CD14-positive monocyte (primary cell): ENCODE measurements at regions not wholly inside any gene's neighbourhood (a gene's known extent, or its start where the extent isn't known, plus 50 kb on each side); places are given as distances from the start of the nearest gene placed in this dataset.

ENCODE experiments used
- DNase-seq, 3 donors: peaks; one replicate each; pipeline ENCODE4 v3.0.0-alpha.2; 2011 to 2022
- H2AFZ ChIP-seq: 2 replicates; pipeline ENCODE4 v1.6.0; 2012; ENCODE audit warnings: mild to moderate bottlenecking, low read depth, low read length, inconsistent platforms; ENCODE audit not compliant: insufficient read depth, poor library complexity, severe bottlenecking
- H3K27ac ChIP-seq, 2 donors: 1 replicate in 1 of 2; 2 replicates in 1 of 2; pipeline ENCODE4 v1.5.1; 2012 to 2013; ENCODE audit warnings: low read length in 2 of 2, control low read depth in 1 of 2, inconsistent platforms in 1 of 2, low read depth in 1 of 2, mild to moderate bottlenecking in 1 of 2
- H3K27me3 ChIP-seq, 2 donors: one replicate each; pipeline versions ENCODE4 v1.6.0 to v1.6.1; 2011 to 2013; ENCODE audit warnings: low read length in 2 of 2; ENCODE audit not compliant: control insufficient read depth in 2 of 2, insufficient read depth in 2 of 2
- H3K36me3 ChIP-seq, 2 donors: replicated peaks in 1 of 2; 1 replicate in 1 of 2; 2 replicates in 1 of 2; pipeline versions ENCODE4 v1.5.1 to v1.6.1; 2012 to 2013; ENCODE audit warnings: low read length in 2 of 2, control low read depth in 1 of 2, inconsistent platforms in 1 of 2, mild to moderate bottlenecking in 1 of 2; ENCODE audit not compliant: insufficient read depth in 2 of 2, control insufficient read depth in 1 of 2
- H3K4me1 ChIP-seq, 2 donors: 1 replicate in 1 of 2; 2 replicates in 1 of 2; pipeline versions ENCODE4 v1.5.1 to v1.6.1; 2012 to 2013; ENCODE audit warnings: low read length in 2 of 2, control low read depth in 1 of 2, inconsistent platforms in 1 of 2, mild to moderate bottlenecking in 1 of 2, moderate library complexity in 1 of 2; ENCODE audit not compliant: insufficient read depth in 2 of 2, control insufficient read depth in 1 of 2
- H3K4me2 ChIP-seq: replicated peaks from 2 replicates; pipeline ENCODE3; 2012; ENCODE audit warnings: low read length, moderate library complexity, mild to moderate bottlenecking; ENCODE audit not compliant: poor library complexity, severe bottlenecking; ENCODE audit errors: extremely low read depth
- H3K4me3 ChIP-seq, 3 experiments: fragments of 200-600 bp in 1 of 3; sonication (generic) in 1 of 3; replicated peaks in 1 of 3; 1 replicate in 2 of 3; 2 replicates in 1 of 3; pipeline ENCODE4 v1.5.1; 2011 to 2013; ENCODE audit warnings: low read length in 3 of 3, mild to moderate bottlenecking in 3 of 3, control low read depth in 2 of 3, low read depth in 2 of 3, inconsistent platforms in 1 of 3, moderate library complexity in 1 of 3
- H3K79me2 ChIP-seq: 2 replicates; pipeline ENCODE4 v1.6.0; 2012; ENCODE audit warnings: mild to moderate bottlenecking, control low read depth, inconsistent platforms, low read length, moderate library complexity; ENCODE audit not compliant: insufficient read depth
- H3K9ac ChIP-seq: 2 replicates; pipeline ENCODE4 v1.6.0; 2017; ENCODE audit warnings: low read length, mild to moderate bottlenecking; ENCODE audit not compliant: insufficient read depth, poor library complexity, severe bottlenecking
- H3K9me3 ChIP-seq, 2 donors: replicated peaks in 1 of 2; 1 replicate in 1 of 2; 2 replicates in 1 of 2; pipeline versions ENCODE4 v1.5.1 to v1.6.1; 2012 to 2013; ENCODE audit warnings: low read length in 2 of 2, control low read depth in 1 of 2; ENCODE audit not compliant: control insufficient read depth in 1 of 2, insufficient read depth in 1 of 2
- H4K20me1 ChIP-seq: 2 replicates; pipeline ENCODE4 v1.6.0; 2012; ENCODE audit warnings: mild to moderate bottlenecking, low read length, control low read depth, moderate library complexity; ENCODE audit not compliant: insufficient read depth
- H3K27ac Mint-ChIP-seq, 7 donors: one replicate each; pipeline ENCODE4 v1.8.0; 2020; ENCODE audit warnings: mild to moderate bottlenecking in 7 of 7, mixed read lengths in 7 of 7, moderate library complexity in 6 of 7, inconsistent platforms in 2 of 7
- H3K27me3 Mint-ChIP-seq, 3 donors: one replicate each; pipeline ENCODE4 v1.8.0; 2021 to 2022; ENCODE audit warnings: low read depth in 3 of 3, mild to moderate bottlenecking in 3 of 3, mixed read lengths in 3 of 3, moderate library complexity in 3 of 3, inconsistent platforms in 1 of 3
- H3K36me3 Mint-ChIP-seq, 2 donors: one replicate each; pipeline ENCODE4 v1.8.0; 2020; ENCODE audit warnings: mixed read lengths in 2 of 2, inconsistent platforms in 1 of 2, mild to moderate bottlenecking in 1 of 2
- H3K4me1 Mint-ChIP-seq: one replicate; pipeline ENCODE4 v1.8.0; 2020; ENCODE audit warnings: mild to moderate bottlenecking, mixed read lengths
- H3K4me3 Mint-ChIP-seq, 2 donors: one replicate each; pipeline ENCODE4 v1.8.0; 2020; ENCODE audit warnings: mild to moderate bottlenecking in 2 of 2, mixed read lengths in 2 of 2, moderate library complexity in 1 of 2
- H3K9me3 Mint-ChIP-seq, 7 donors: one replicate each; pipeline ENCODE4 v1.8.0; 2020 to 2022; ENCODE audit warnings: mixed read lengths in 7 of 7, mild to moderate bottlenecking in 6 of 7, moderate library complexity in 6 of 7, inconsistent platforms in 2 of 7
- CTCF ChIP-seq: fragments of 200-600 bp; IDR thresholded peaks from one replicate; pipeline ENCODE4 v1.8.0; 2022; ENCODE audit warnings: antibody characterized with exemption, mild to moderate bottlenecking
- WGBS: methylation state at CpG from one replicate; pipeline ENCODE4 v1.1.5; 2013; ENCODE audit warnings: missing lambda C conversion rate; ENCODE audit not compliant: insufficient coverage; 5-methylcytosine and 5-hydroxymethylcytosine counted together
- intact Hi-C, 2 donors: fragments of 100-400 bp; cut with micrococcal nuclease; formaldehyde crosslinking; loops; one replicate each; pipeline versions ENCODE4 v1.15.0 to v1.15.1; 2023

GRCh38 chr7:46847126-46847525 is 734.8 kb downstream of the TNS3 start:
- peaks cover 2 to 14% (median 3%) of the 10 kb centered on the region in 7 donors for H3K9me3 Mint-ChIP-seq
- Histone ChIP-seq H3K79me2 (no peaks in the 10 kb centered on the region), H3K36me3 (no peaks in the 10 kb centered on the region), H2AFZ (no peak overlapping the region), H3K27ac (no peak overlapping the region), H3K27me3 (no peaks in the 10 kb centered on the region), H3K4me3 (no peak overlapping the region), H4K20me1 (no peaks in the 10 kb centered on the region), H3K4me1 (no peaks in the 10 kb centered on the region), H3K9me3 (peaks cover 5 to 9% of the 10 kb centered on the region in 2 donors), H3K4me2 (no peak overlapping the region), H3K9ac (no peak overlapping the region)
- H3K4me1 Mint-ChIP-seq: no peaks in the 10 kb centered on the region
- no peak for DNase-seq
- no peak for TF ChIP-seq CTCF
- no peaks in the 10 kb centered on the region for H3K36me3 Mint-ChIP-seq
- no peak overlapping the region for H3K27ac Mint-ChIP-seq
- H3K4me3 Mint-ChIP-seq: no peak overlapping the region
- intact Hi-C loops: no loop called here
- WGBS: 92% methylated on average over 2 of the region's 3 CpGs
- H3K27me3 Mint-ChIP-seq: no peaks in the 10 kb centered on the region

GRCh38 chr7:46844486-46844885 is 737.4 kb downstream of the TNS3 start:
- Histone ChIP-seq H3K79me2 (no peaks in the 10 kb centered on the region), H3K27me3 (no peaks in the 10 kb centered on the region), H3K4me1 (no peaks in the 10 kb centered on the region), H4K20me1 (no peaks in the 10 kb centered on the region), H3K4me2 (no peak overlapping the region), H3K9me3 (peaks cover 5 to 9% of the 10 kb centered on the region in 2 donors), H3K9ac (no peak overlapping the region), H3K27ac (no peak overlapping the region), H2AFZ (no peak overlapping the region), H3K36me3 (no peaks in the 10 kb centered on the region), H3K4me3 (no peak overlapping the region)
- H3K9me3 Mint-ChIP-seq: peaks cover 2 to 18% (median 3%) of the 10 kb centered on the region in 7 donors
- H3K27ac Mint-ChIP-seq: no peak overlapping the region
- TF ChIP-seq CTCF: no peak
- no peak overlapping the region for H3K4me3 Mint-ChIP-seq
- DNase-seq: no peak
- no peaks in the 10 kb centered on the region for H3K27me3 Mint-ChIP-seq
- no peaks in the 10 kb centered on the region for H3K4me1 Mint-ChIP-seq
- no peaks in the 10 kb centered on the region for H3K36me3 Mint-ChIP-seq
- intact Hi-C loops: no loop called here
- 100% methylated on average over 1 of the region's 3 CpGs for WGBS
